Smooth muscle cell (in vitro differentiated cells): ENCODE measurements at regions not wholly inside any gene's neighbourhood (a gene's known extent, or its start where the extent isn't known, plus 50 kb on each side); places are given as distances from the start of the nearest gene placed in this dataset.

Experiments
- DNase-seq: peaks from one replicate; lab custom pipeline; 2025; ENCODE audit not compliant: unreplicated experiment; lab: John Stamatoyannopoulos, UW
- H2AFZ ChIP-seq: fragments of 200-600 bp; sonication (generic); 2 replicates; pipeline ENCODE4 v1.6.0; 2016; ENCODE audit warnings: antibody characterized with exemption, low read depth, mild to moderate bottlenecking
- H3F3A ChIP-seq: fragments of 200-600 bp; sonication (generic); 2 replicates; pipeline ENCODE4 v1.6.0; 2017; ENCODE audit warnings: antibody characterized with exemption, low read depth
- H3K27ac ChIP-seq: fragments of 200-600 bp; sonication (generic); 2 replicates; pipeline ENCODE4 v1.5.1; 2016; ENCODE audit warnings: low read depth, mild to moderate bottlenecking
- H3K27me3 ChIP-seq: fragments of 200-600 bp; sonication (generic); 2 replicates; pipeline ENCODE4 v1.6.1; 2016; ENCODE audit warnings: low read depth, mild to moderate bottlenecking
- H3K36me3 ChIP-seq: fragments of 200-600 bp; sonication (generic); 2 replicates; pipeline ENCODE4 v1.5.1; 2016; ENCODE audit warnings: low read depth
- H3K4me1 ChIP-seq: fragments of 200-600 bp; sonication (generic); 2 replicates; pipeline ENCODE4 v1.5.1; 2016; ENCODE audit warnings: low read depth
- H3K4me2 ChIP-seq: fragments of 200-600 bp; sonication (generic); 2 replicates; pipeline ENCODE4 v1.6.0; 2016; ENCODE audit warnings: mild to moderate bottlenecking
- H3K4me3 ChIP-seq: fragments of 200-600 bp; sonication (generic); 2 replicates; pipeline ENCODE4 v1.5.1; 2016; ENCODE audit warnings: mild to moderate bottlenecking
- H3K79me2 ChIP-seq: fragments of 200-600 bp; sonication (generic); 2 replicates; pipeline ENCODE4 v1.6.0; 2016; ENCODE audit warnings: low read depth, mild to moderate bottlenecking
- H3K9ac ChIP-seq: fragments of 200-600 bp; sonication (generic); 2 replicates; pipeline ENCODE4 v1.6.0; 2016; ENCODE audit warnings: low read depth
- H3K9me3 ChIP-seq: fragments of 200-600 bp; sonication (generic); replicated peaks from 2 replicates; pipeline ENCODE4 v1.5.1; 2016; ENCODE audit warnings: low read depth
- H4K20me1 ChIP-seq: fragments of 200-600 bp; sonication (generic); 2 replicates; pipeline ENCODE4 v1.6.0; 2016; ENCODE audit warnings: low read depth
- WGBS: methylation state at CpG from one replicate; pipeline ENCODE4 v1.1.7; 2016; ENCODE audit warnings: low lambda C conversion rate; 5-methylcytosine and 5-hydroxymethylcytosine counted together
- TF ChIP-seq, protein P1 (sequence below): fragments of 200-600 bp; sonication (generic); IDR thresholded peaks from 2 replicates; pipeline ENCODE4 v1.5.1; 2017; ENCODE audit warnings: borderline replicate concordance, mild to moderate bottlenecking, antibody characterized with exemption; ENCODE audit not compliant: insufficient read depth, poor library complexity, severe bottlenecking

DNA sequence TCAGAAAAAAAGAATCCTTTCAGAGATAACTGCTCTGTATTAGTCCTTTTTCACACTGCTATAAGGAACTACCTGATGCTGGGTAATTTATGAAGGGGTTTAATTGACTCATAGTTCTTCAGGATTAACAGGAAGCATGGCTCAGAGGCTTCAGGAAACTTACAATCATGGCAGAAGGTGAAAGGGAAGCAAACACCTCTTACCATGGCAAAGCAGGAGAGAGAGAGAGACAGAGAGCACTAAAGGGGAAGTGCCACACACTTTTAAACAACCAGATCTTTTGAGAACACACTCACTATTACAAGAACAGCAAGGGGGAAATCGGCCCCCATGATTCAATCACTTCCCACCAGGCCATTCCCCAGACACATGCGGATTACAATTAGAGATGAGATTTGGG is 114.2 kb downstream of the TES start:
- H3K79me2 ChIP-seq, result no peaks in the 10 kb centered on the region
- no peaks in the 10 kb centered on the region for H3F3A ChIP-seq
- TF ChIP-seq, protein P1, sequence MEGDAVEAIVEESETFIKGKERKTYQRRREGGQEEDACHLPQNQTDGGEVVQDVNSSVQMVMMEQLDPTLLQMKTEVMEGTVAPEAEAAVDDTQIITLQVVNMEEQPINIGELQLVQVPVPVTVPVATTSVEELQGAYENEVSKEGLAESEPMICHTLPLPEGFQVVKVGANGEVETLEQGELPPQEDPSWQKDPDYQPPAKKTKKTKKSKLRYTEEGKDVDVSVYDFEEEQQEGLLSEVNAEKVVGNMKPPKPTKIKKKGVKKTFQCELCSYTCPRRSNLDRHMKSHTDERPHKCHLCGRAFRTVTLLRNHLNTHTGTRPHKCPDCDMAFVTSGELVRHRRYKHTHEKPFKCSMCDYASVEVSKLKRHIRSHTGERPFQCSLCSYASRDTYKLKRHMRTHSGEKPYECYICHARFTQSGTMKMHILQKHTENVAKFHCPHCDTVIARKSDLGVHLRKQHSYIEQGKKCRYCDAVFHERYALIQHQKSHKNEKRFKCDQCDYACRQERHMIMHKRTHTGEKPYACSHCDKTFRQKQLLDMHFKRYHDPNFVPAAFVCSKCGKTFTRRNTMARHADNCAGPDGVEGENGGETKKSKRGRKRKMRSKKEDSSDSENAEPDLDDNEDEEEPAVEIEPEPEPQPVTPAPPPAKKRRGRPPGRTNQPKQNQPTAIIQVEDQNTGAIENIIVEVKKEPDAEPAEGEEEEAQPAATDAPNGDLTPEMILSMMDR, result no peak
- H4K20me1 ChIP-seq, result no peaks in the 10 kb centered on the region
- H3K9me3 ChIP-seq, result no peaks in the 10 kb centered on the region
- no peak for DNase-seq
- H3K27ac ChIP-seq, result no peak overlapping the region
- no peak overlapping the region for H3K4me3 ChIP-seq
- H3K27me3 ChIP-seq, result no peaks in the 10 kb centered on the region
- H3K4me2 ChIP-seq, result no peak overlapping the region
- no peak overlapping the region for H3K9ac ChIP-seq
- H3K4me1 ChIP-seq, result no peaks in the 10 kb centered on the region
- H3K36me3 ChIP-seq, result no peaks in the 10 kb centered on the region
- no peak overlapping the region for H2AFZ ChIP-seq
- 92% methylated on average over 2 of the region's 2 CpGs for WGBS

DNA sequence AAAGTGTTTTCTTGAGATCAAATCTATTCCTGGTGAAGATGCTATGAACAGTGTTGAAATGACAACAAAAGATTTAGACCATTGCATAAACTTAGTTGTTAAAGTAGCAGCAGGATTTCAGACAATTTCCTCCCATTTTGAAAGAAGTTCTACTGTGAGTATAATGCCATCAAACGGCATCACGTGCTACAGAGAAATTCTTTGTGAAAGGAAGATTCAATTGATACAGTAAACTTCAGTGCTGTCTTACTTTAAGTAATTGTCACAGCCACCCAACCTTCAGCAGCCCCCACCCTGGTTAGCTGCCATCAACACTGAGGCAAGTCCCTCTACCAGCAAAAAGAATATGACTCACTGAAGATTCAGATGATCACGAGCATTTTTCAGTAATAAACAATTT is 115.2 kb downstream of the TES start:
- Histone ChIP-seq H3K9ac (no peak overlapping the region), H3K36me3 (no peaks in the 10 kb centered on the region), H3F3A (no peaks in the 10 kb centered on the region), H3K27ac (no peak overlapping the region), H3K79me2 (no peaks in the 10 kb centered on the region), H3K27me3 (no peaks in the 10 kb centered on the region), H3K4me2 (no peak overlapping the region), H2AFZ (no peak overlapping the region), H3K4me3 (no peak overlapping the region), H4K20me1 (no peaks in the 10 kb centered on the region), H3K4me1 (no peaks in the 10 kb centered on the region), H3K9me3 (no peaks in the 10 kb centered on the region)
- TF ChIP-seq, protein P1, result no peak
- DNase-seq, result no peak
- WGBS, result 91% methylated on average over 3 of the region's 3 CpGs

DNA sequence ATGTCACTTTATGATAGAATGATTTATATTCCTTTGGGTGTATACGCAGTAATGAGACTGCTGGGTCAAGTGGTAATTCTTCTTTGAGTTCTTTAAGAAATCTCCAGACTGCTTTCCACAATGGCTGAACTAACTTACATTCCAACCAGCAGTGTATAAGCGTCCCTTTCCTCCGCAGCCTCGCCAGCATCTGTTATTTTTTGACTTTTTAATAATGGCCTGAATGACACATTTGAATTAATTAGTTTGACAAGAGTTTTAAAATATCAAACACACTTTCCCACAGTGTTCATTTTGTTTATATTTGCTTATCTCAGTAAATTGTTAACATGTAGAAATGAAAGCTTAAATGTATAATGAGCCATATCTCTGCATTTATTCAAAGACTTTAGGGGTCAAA is 116.8 kb downstream of the TES start:
- no peak overlapping the region for H3K9ac ChIP-seq
- no peaks in the 10 kb centered on the region for H3F3A ChIP-seq
- no peak overlapping the region for H3K4me3 ChIP-seq
- no peaks in the 10 kb centered on the region for H4K20me1 ChIP-seq
- H3K27me3 ChIP-seq, result no peaks in the 10 kb centered on the region
- H3K36me3 ChIP-seq, result no peaks in the 10 kb centered on the region
- WGBS, result 87% methylated on average over 4 of the region's 4 CpGs
- H3K4me1 ChIP-seq, result no peaks in the 10 kb centered on the region
- TF ChIP-seq, protein P1, result no peak
- DNase-seq, result no peak
- no peak overlapping the region for H3K4me2 ChIP-seq
- no peak overlapping the region for H2AFZ ChIP-seq
- no peak overlapping the region for H3K27ac ChIP-seq
- no peaks in the 10 kb centered on the region for H3K79me2 ChIP-seq
- no peaks in the 10 kb centered on the region for H3K9me3 ChIP-seq

DNA sequence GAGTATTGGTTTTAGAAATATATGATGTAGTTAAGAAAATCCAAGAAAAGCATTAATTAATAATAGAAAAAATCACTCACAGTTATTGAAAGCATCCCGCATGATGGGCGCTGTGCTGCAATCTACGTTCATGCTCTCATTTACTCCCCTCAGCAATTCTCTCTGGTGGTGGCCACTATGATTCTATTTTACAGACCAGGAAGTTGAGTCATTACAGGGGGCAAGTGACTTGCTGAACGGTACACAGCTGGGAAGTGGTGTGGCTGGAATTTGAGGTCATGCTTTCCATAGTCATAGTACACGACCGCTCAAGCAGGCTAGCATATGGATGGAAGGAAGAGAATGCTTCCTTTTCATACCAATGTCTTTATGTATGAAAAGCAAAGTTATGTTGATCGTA is 117.4 kb downstream of the TES start:
- Histone ChIP-seq H3K79me2 (no peaks in the 10 kb centered on the region), H3K27ac (no peak overlapping the region), H3K36me3 (no peaks in the 10 kb centered on the region), H3K4me3 (no peak overlapping the region), H3K4me1 (no peaks in the 10 kb centered on the region), H4K20me1 (no peaks in the 10 kb centered on the region), H3K9me3 (no peaks in the 10 kb centered on the region), H3K4me2 (no peak overlapping the region), H3K27me3 (no peaks in the 10 kb centered on the region), H3K9ac (no peak overlapping the region), H3F3A (no peaks in the 10 kb centered on the region), H2AFZ (no peak overlapping the region)
- WGBS, result 58% methylated on average over 7 of the region's 7 CpGs
- no peak for DNase-seq
- TF ChIP-seq, protein P1, result no peak
